ENCODE measurements at regions not wholly inside any gene's neighbourhood (a gene's known extent, or its start where the extent isn't known, plus 50 kb on each side); places are given as distances from the start of the nearest gene placed in this dataset.
A peak's percentile ranks its signal among the peaks of the same experiment; 100 is the strongest.

DNA sequence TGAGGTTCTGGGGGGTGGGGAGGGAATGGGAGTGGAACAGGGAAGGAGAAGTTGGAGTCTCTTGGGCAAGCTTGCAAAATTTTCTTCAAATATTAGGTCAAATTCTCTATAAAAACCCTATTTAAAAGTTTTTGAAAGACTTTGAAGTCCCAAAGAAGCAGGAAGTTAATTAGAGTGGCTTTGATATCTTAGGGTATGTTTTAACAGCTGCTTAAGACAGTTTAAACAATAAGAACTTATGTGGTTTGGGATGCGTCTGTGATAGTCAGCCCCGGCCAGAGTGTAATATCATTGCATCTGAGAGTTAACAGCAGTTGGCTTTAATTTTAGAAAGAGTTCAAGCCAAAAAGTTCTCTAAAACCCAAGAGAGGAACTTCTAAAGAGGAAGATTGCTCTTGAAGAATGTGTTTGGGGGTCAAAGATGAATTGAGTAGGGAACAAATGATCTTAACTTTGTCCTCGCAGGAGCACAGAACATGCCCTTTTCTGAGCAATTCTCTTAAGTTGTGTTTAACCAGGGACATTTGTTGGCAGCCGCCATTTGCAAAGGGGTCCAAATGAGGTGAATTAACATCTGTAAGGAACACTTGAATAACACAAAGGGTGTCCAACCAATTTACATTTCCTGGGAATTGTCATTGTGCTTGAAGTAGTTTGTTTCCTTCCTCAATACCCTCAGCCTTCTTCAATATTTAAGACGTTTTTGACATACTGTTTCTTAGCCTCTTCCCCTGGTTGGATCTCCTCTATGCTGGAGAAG is 182.4 kb downstream of the PTEN start:
- intact Hi-C loops (cut with DNase I), result no loop called here
- Histone ChIP-seq H3K9ac (ENCODE audit: low read length in 3 of 3) (no peak overlapping the region), H3K36me3 (ENCODE audit: control insufficient read depth in 2 of 3, insufficient read depth in 3 of 3, low read length in 3 of 3) (no peaks in the 10 kb centered on the region), H3K9me3 (ENCODE audit: control insufficient read depth in 2 of 3, insufficient read depth in 1 of 3, low read length in 3 of 3) (no peaks in the 10 kb centered on the region), H3K27ac (ENCODE audit: low read depth in 2 of 2, low read length in 2 of 2) (no peak overlapping the region), H3K4me3 (ENCODE audit: low read length in 3 of 3) (no peak overlapping the region), H3K4me1 (ENCODE audit: control insufficient read depth in 2 of 3, insufficient read depth in 2 of 3, low read depth in 1 of 3, low read length in 3 of 3) (peaks cover 0 to 5% (median 0%) of the 10 kb centered on the region in 3 donors), H3K27me3 (ENCODE audit: control insufficient read depth, insufficient read depth, low read length) (no peaks in the 10 kb centered on the region)
- TF ChIP-seq, protein P1, sequence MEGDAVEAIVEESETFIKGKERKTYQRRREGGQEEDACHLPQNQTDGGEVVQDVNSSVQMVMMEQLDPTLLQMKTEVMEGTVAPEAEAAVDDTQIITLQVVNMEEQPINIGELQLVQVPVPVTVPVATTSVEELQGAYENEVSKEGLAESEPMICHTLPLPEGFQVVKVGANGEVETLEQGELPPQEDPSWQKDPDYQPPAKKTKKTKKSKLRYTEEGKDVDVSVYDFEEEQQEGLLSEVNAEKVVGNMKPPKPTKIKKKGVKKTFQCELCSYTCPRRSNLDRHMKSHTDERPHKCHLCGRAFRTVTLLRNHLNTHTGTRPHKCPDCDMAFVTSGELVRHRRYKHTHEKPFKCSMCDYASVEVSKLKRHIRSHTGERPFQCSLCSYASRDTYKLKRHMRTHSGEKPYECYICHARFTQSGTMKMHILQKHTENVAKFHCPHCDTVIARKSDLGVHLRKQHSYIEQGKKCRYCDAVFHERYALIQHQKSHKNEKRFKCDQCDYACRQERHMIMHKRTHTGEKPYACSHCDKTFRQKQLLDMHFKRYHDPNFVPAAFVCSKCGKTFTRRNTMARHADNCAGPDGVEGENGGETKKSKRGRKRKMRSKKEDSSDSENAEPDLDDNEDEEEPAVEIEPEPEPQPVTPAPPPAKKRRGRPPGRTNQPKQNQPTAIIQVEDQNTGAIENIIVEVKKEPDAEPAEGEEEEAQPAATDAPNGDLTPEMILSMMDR (IDR thresholded peaks at IDR 0.05; ENCODE audit: borderline replicate concordance, extremely low read depth, insufficient read depth), result no peak
- DNase-seq, result peak in 2 of 5 donors; percentile 32 to 68
- FAIRE-seq, result no peak

DNA sequence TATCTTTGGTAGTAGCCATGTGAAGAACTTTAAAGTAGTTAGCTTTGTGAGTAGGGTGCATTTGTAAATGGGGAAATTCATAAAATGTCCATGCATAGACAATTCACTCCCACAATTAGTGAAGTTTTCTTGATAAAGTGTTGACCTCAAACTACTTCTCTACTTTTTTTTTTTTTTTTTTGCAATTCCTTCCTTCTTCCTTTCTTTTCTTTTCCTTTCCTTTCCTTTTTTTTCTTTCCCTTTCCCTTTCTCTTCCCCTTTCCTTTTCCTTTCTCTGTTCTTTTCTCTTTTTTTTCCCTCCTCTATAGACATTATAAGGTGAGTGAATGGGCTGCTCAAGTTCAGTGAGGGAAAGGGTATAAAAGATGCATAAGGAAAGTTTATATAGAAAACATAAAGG is 184.2 kb downstream of the PTEN start:
- Histone ChIP-seq H3K9me3 (ENCODE audit: control insufficient read depth in 2 of 3, insufficient read depth in 1 of 3, low read length in 3 of 3) (no peaks in the 10 kb centered on the region), H3K4me3 (ENCODE audit: low read length in 3 of 3) (no peak overlapping the region), H3K4me1 (ENCODE audit: control insufficient read depth in 2 of 3, insufficient read depth in 2 of 3, low read depth in 1 of 3, low read length in 3 of 3) (peaks cover 0 to 3% (median 0%) of the 10 kb centered on the region in 3 donors), H3K27me3 (ENCODE audit: control insufficient read depth, insufficient read depth, low read length) (no peaks in the 10 kb centered on the region), H3K9ac (ENCODE audit: low read length in 3 of 3) (no peak overlapping the region), H3K27ac (ENCODE audit: low read depth in 2 of 2, low read length in 2 of 2) (no peak overlapping the region), H3K36me3 (ENCODE audit: control insufficient read depth in 2 of 3, insufficient read depth in 3 of 3, low read length in 3 of 3) (no peaks in the 10 kb centered on the region)
- TF ChIP-seq, protein P1 (IDR thresholded peaks at IDR 0.05; ENCODE audit: borderline replicate concordance, extremely low read depth, insufficient read depth), result no peak
- intact Hi-C loops (cut with DNase I), result no loop called here
- DNase-seq (no peak), FAIRE-seq (no peak)

DNA sequence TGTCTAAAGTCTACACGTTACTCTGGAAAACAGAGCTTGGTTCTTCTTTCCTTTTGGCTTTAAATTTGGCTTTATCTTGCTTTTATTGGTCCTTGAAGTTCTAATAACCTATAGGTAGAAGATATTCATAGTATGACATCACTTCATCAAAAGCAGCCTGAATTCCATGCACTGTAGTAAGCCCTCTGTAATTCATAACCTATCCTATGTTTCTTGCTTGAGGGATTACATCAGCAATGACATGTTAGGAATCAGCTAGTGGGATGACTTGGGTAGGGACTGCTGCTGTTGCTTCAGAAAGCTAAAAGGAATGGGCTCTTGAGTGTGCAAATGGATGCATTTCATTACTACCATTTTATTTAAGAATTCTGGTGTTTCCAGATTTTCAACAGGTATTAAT is 184.9 kb downstream of the PTEN start:
- intact Hi-C loops (cut with DNase I), result no loop called here
- Histone ChIP-seq H3K4me3 (ENCODE audit: low read length in 3 of 3) (no peak overlapping the region), H3K4me1 (ENCODE audit: control insufficient read depth in 2 of 3, insufficient read depth in 2 of 3, low read depth in 1 of 3, low read length in 3 of 3) (no peaks in the 10 kb centered on the region), H3K9me3 (ENCODE audit: control insufficient read depth in 2 of 3, insufficient read depth in 1 of 3, low read length in 3 of 3) (no peaks in the 10 kb centered on the region), H3K27ac (ENCODE audit: low read depth in 2 of 2, low read length in 2 of 2) (no peak overlapping the region), H3K27me3 (ENCODE audit: control insufficient read depth, insufficient read depth, low read length) (no peaks in the 10 kb centered on the region), H3K36me3 (ENCODE audit: control insufficient read depth in 2 of 3, insufficient read depth in 3 of 3, low read length in 3 of 3) (no peaks in the 10 kb centered on the region), H3K9ac (ENCODE audit: low read length in 3 of 3) (no peak overlapping the region)
- no peak for FAIRE-seq
- DNase-seq, result no peak
- TF ChIP-seq, protein P1 (IDR thresholded peaks at IDR 0.05; ENCODE audit: borderline replicate concordance, extremely low read depth, insufficient read depth), result no peak

Measured in kidney (tissue), 13 donors.